ENCODE measurements at regions not wholly inside any gene's neighbourhood (a gene's known extent, or its start where the extent isn't known, plus 50 kb on each side); places are given as distances from the start of the nearest gene placed in this dataset.

- TF ChIP-seq POLR2A (IDR thresholded peaks at IDR 0.05) (no peak), POLR2AphosphoS5 (IDR thresholded peaks at IDR 0.05) (no peak)
Observed at GRCh38 chr2:104091894-104092293, 762.0 kb upstream of the POU3F3 start.
